Neuron (in vitro differentiated cells): ENCODE measurements at regions not wholly inside any gene's neighbourhood (a gene's known extent, or its start where the extent isn't known, plus 50 kb on each side); places are given as distances from the start of the nearest gene placed in this dataset.
"Not testable (repeated sequence)": the region's sequence is repeated elsewhere in the genome, so short reads cannot be mapped to it uniquely, and the experiment has no call there.

ENCODE experiments used
- H2AFZ ChIP-seq: one replicate; pipeline ENCODE4 v1.6.1; 2013; ENCODE audit warnings: low read depth, mild to moderate bottlenecking, inconsistent platforms, low read length, moderate library complexity
- H3K27me3 ChIP-seq: one replicate; pipeline ENCODE4 v1.6.1; 2013; ENCODE audit warnings: low read length; ENCODE audit not compliant: insufficient read depth
- H3K36me3 ChIP-seq: one replicate; pipeline ENCODE4 v1.6.1; 2013; ENCODE audit warnings: low read length; ENCODE audit not compliant: insufficient read depth
- H3K4me1 ChIP-seq: one replicate; pipeline ENCODE4 v1.6.1; 2013; ENCODE audit warnings: low read length; ENCODE audit not compliant: insufficient read depth
- H3K4me3 ChIP-seq: 2 replicates; pipeline ENCODE4 v1.5.1; 2013; ENCODE audit warnings: mild to moderate bottlenecking, low read length, moderate library complexity
- H3K9me3 ChIP-seq: one replicate; pipeline ENCODE4 v1.6.1; 2013; ENCODE audit warnings: low read length

DNA sequence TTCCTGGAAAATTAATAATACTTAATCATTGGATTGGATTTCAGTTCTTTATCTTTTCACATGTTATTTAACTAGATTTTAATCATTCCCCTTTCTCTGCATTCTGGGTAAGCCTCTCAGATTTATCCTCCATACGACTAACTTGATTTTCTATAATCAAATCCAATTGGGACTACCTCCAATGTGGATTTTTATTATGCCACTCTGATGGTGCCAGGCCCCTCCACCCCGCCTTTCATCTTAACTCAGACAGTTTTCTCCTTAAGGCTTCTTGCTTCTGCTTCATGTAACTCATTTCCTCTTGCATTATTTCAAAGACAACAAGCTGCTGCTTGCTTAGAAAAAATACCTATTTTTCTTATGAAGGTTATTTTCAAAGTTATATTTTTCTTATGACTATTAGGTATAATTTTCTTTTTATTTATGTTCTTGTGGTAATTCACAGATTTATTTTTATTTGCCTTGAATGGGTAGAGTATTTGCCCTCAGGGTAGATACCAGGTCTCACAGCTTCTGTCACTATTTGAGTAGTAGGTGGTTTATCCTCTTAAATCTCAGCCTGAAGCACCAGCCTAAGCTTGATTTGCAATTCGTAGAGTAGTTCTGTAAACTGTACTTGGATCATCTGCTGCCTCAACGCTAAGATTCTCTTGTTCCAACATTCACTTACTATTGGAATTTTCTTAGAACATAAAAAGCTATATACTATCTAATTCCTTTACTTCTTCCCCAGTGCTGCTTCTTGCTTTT, 659.0 kb upstream of the ARRDC3 start:
- no peaks in the 10 kb centered on the region for H3K36me3 ChIP-seq
- H3K4me3 ChIP-seq, result no peak overlapping the region
- H3K27me3 ChIP-seq, result no peaks in the 10 kb centered on the region
- no peak overlapping the region for H2AFZ ChIP-seq
- no peaks in the 10 kb centered on the region for H3K9me3 ChIP-seq
- H3K4me1 ChIP-seq, result no peaks in the 10 kb centered on the region

DNA sequence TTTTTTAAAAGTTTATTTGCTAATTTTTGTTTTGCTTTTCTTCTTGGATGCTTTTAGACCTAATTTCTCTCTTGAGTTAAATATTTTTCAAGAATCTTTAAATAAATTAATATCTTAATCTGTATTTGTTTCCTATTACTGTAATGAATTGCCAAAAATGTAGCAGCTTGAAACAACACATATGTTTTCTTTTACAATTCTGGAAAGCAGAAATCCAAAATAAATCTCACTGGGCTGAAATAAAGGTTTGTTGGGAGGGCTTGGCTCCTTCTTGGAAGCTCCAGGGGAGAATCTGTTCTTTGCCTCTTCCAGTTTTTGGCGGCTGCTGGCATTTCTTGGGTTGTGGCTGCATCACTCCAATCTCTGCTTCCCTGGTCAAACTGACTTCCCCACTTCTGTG, 658.1 kb upstream of the ARRDC3 start:
- Histone ChIP-seq H3K4me1 (no peaks in the 10 kb centered on the region), H2AFZ (no peak overlapping the region), H3K27me3 (no peaks in the 10 kb centered on the region), H3K4me3 (no peak overlapping the region), H3K36me3 (no peaks in the 10 kb centered on the region), H3K9me3 (no peaks in the 10 kb centered on the region)

DNA sequence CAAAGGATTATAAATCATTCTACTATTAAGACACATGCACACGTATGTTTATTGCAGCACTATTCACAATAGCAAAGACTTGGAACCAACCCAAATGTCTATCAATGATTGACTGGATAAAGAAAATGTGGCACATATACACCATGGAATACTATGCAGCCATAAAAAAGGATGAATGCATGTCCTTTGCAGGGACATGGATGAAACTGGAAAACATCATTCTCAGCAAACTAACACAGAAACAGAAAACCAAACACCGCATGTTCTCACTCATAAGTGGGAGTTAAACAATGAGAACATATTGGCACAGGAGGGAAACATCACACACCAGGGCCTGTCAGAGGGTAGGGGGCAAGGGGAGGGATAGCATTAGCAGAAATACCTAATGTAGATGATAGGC, 646.7 kb upstream of the ARRDC3 start:
- not testable (repeated sequence) for H2AFZ ChIP-seq, H3K9me3 ChIP-seq, H3K4me3 ChIP-seq, H3K27me3 ChIP-seq, H3K36me3 ChIP-seq, H3K4me1 ChIP-seq

DNA sequence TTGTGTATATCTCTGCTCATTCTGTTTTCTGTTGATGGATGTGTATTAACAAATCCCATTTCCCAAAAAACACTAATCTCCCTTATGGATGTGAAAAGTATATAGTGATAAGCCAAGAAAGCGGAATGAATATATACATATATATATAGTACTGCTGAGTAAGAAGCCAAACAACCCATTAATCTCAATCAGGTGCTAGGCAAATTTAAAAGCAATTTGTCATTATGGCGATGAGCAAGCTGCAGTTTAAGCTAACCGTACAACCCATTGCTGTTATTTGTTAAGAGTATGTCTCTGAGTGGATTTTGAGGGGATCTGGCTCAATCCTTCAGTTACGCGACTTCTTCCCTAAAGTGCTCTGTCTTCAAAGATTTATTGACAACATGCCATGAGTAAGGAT, 640.4 kb upstream of the ARRDC3 start:
- Histone ChIP-seq H3K36me3 (no peaks in the 10 kb centered on the region), H3K9me3 (no peaks in the 10 kb centered on the region), H3K4me3 (no peak overlapping the region), H2AFZ (no peak overlapping the region), H3K27me3 (no peaks in the 10 kb centered on the region), H3K4me1 (peaks cover 3% of the 10 kb centered on the region)

DNA sequence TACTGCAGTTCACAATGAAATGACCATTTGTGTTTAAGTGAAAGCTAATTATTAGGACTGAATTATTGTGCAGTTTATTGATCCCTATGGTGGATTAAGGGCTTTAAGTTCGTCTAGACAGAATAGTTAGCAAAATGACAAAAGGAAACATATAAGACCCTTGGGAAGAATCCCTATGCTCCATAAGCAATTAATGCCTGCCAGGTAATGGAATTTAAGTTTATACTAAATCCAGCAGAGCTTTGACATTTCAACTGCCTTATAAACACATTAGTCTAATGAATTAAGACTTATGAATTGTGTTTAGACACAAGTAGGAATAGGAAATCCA, 640.0 kb upstream of the ARRDC3 start:
- Histone ChIP-seq H3K4me3 (no peak overlapping the region), H3K36me3 (no peaks in the 10 kb centered on the region), H2AFZ (no peak overlapping the region), H3K4me1 (peaks cover 3% of the 10 kb centered on the region), H3K27me3 (no peaks in the 10 kb centered on the region), H3K9me3 (no peaks in the 10 kb centered on the region)

DNA sequence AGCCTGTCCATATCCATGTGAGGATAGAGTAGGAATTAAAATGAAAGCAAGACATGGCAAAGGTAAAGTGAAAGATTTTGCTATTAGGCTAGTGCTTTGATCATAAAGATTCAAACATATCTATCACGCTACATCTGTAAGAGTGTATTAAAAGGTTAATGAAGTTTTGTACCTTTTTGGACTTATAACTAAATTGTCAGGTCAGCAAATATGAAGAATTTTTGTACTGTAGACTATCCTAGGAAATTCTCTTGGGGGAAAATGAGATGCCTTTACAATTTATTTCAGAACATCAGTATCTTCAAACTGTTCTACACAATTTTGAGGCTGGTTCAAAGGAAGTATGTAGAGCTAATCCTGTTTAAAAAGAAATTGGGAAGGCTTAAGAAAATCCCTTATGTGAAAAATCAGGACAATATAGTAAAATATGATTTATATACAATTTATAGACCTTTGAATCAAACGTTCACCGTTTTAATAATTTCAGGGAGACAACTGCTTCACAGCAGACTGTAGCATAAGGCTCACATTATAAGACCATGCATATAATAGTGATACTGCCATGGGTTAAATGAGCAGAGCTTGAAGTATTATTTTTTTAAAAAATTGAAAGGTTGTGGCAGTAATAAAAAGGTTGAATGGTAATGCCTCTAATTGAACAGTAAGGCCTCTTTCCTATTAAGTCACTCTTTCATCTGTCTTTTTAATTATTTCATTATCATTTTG, 639.5 kb upstream of the ARRDC3 start:
- H3K4me3 ChIP-seq, result no peak overlapping the region
- no peak overlapping the region for H2AFZ ChIP-seq
- no peaks in the 10 kb centered on the region for H3K36me3 ChIP-seq
- no peaks in the 10 kb centered on the region for H3K9me3 ChIP-seq
- H3K27me3 ChIP-seq, result no peaks in the 10 kb centered on the region
- peaks cover 3% of the 10 kb centered on the region for H3K4me1 ChIP-seq

DNA sequence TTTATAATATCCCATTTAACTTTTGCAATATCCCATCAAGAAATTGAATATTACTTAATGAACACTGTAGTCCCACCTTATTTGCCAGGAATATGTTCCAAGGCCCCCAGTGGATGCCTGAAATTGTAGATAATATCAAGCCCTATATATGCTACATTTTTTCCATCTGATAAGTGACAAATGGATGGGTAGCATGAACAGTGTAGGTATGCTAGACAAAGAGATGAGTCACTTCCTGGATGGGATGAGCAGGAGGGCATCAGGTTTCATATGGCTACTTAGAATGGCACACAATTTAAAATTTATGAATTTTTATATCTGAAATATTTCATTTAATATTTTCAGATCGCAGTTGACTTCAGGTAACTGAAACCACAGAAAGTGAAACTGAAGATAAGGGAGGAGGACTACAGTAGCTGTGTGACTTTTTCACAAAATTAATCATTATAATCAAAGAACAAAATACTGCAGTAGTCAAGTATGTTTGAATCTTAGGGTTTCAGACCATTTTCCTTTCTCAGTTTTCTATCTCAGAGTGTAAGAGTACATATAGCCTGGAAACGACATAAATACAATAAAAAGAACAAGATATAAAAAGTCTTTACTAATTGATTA, 636.4 kb upstream of the ARRDC3 start:
- Histone ChIP-seq H3K36me3 (no peaks in the 10 kb centered on the region), H3K27me3 (no peaks in the 10 kb centered on the region), H2AFZ (no peak overlapping the region), H3K4me1 (no peaks in the 10 kb centered on the region), H3K9me3 (no peaks in the 10 kb centered on the region), H3K4me3 (no peak overlapping the region)

DNA sequence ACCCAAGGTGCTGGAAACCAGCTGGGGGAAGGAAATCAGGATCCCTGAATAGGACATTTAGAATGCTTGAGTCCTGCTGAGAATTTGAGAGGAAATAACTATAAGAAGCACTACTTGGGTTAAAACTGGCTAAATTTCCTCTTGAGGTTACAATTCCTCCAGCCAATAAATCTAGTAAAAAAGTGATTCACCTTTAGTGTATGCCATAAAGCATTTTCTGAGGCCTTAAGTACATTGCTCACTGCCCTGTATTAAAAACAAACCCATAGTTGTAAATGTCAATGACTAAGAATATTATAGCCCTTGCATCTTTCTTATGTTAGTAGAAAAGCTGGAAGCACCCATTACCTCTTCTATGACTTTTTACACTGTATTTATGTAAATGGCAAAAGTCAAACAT, 634.7 kb upstream of the ARRDC3 start:
- Histone ChIP-seq H3K4me1 (no peaks in the 10 kb centered on the region), H3K9me3 (peaks cover 3% of the 10 kb centered on the region), H3K27me3 (no peaks in the 10 kb centered on the region), H3K4me3 (no peak overlapping the region), H2AFZ (no peak overlapping the region), H3K36me3 (no peaks in the 10 kb centered on the region)

DNA sequence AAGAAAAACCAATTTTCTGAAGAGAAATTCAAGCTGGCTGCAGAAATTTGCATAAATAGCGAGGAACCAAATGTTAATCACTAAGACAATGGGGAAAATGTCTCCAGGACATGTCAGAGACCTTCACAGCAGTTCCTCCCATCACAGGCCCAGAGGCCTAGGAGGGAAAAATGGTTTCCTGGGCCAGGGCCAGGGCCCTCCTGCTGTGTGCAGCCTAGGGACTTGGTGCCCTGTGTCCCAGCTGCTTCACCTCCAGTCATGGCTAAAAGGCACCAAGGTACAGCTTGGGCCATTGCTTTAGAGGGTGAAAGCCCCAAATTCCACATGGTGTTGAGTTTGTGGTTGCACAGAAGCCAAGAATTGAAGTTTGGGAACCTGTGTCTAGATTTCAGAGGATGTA, 628.7 kb upstream of the ARRDC3 start:
- H2AFZ ChIP-seq, H3K36me3 ChIP-seq, H3K27me3 ChIP-seq, H3K4me1 ChIP-seq, H3K4me3 ChIP-seq, H3K9me3 ChIP-seq: not testable (repeated sequence)

DNA sequence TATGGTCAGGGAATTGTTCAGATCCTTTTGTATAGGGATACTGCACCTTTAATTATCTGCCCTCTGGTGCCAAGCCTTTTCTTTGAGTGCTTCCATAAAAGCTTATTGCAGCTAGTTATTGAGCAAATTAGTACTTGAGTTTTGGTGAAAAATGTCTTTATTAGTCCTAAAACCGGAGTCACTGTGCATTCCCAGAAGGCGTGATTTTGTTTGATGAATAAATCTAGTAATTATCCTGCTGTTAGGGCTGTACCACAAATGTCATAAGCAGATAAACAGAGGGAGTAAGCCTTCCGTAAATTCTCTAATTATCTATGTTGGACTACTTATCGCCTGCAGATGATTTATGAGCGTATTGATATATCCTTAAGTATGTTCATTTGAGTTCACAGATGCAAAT, 620.7 kb upstream of the ARRDC3 start:
- Histone ChIP-seq H3K4me1 (peaks cover 2% of the 10 kb centered on the region), H3K4me3 (no peak overlapping the region), H2AFZ (no peak overlapping the region), H3K9me3 (no peaks in the 10 kb centered on the region), H3K36me3 (no peaks in the 10 kb centered on the region), H3K27me3 (no peaks in the 10 kb centered on the region)

DNA sequence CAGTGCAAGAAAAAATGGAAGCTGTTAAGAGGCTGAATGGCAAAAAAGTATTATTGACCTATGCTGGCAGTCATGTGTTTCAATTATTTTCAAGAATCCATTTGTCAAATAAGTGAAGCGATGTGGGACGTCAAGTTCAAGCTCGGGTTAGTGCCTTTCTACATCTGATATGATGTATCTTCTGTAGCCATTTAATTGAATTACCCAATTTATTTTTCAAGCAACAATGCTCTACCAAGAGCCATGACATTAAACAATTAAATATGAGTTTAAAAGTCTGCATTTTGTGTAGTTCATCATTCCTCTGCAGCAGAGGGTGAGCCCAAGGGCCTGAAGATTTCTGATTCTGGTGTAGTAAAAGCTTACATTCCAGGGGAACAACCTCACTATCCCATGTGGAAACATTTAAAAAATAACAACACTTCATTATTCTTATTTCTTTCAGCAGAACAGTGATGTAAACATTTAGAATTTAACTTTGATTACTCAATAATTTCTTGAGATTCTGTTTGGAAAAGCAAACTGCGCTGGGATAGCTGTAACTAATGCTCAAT, 619.7 kb upstream of the ARRDC3 start:
- no peaks in the 10 kb centered on the region for H3K9me3 ChIP-seq
- H3K4me1 ChIP-seq, result peaks cover 2% of the 10 kb centered on the region
- no peak overlapping the region for H3K4me3 ChIP-seq
- no peaks in the 10 kb centered on the region for H3K27me3 ChIP-seq
- no peaks in the 10 kb centered on the region for H3K36me3 ChIP-seq
- no peak overlapping the region for H2AFZ ChIP-seq

DNA sequence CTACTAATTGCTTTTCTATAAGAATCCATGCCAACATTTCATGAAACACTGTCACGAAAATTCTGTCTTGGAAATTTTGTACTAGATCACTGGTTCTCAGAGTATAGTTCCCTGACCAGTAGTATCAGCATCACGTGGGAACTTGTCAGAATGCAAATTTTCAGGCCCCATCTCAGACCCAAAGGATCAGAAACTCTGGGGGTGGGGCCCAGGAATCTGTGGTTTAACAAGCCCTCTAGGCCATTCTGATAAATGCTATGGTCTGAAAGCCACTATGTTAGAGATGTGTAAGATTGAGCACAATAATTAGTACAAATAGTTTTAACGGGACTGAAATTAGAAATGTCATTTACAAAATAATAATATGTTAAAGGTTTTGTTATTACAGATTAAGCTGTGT, 615.7 kb upstream of the ARRDC3 start:
- no peak overlapping the region for H2AFZ ChIP-seq
- no peaks in the 10 kb centered on the region for H3K4me1 ChIP-seq
- no peaks in the 10 kb centered on the region for H3K9me3 ChIP-seq
- H3K27me3 ChIP-seq, result no peaks in the 10 kb centered on the region
- no peaks in the 10 kb centered on the region for H3K36me3 ChIP-seq
- no peak overlapping the region for H3K4me3 ChIP-seq

DNA sequence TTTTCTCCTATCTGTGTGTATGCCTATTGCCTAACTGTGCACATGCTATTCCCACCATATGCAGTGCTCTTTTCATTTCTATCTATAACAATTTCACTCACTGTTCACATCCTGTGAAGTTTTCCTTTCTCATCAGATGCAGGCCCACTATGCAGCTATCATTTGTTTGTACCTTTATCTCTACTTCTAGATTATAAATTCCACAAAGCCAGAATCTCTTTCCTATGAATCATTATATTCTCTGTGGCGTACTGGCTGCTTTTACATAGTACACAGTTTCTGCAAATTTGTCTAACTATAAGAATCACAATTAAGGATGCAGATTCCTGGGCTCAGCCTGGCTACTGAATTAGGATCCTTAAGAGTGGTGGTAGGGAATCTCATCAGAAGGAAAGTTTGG, 600.8 kb upstream of the ARRDC3 start:
- no peaks in the 10 kb centered on the region for H3K36me3 ChIP-seq
- no peak overlapping the region for H2AFZ ChIP-seq
- H3K4me1 ChIP-seq, result peaks cover 1% of the 10 kb centered on the region
- no peaks in the 10 kb centered on the region for H3K27me3 ChIP-seq
- no peak overlapping the region for H3K4me3 ChIP-seq
- H3K9me3 ChIP-seq, result no peaks in the 10 kb centered on the region
